Forelimb muscle (tissue), 1 donor: ENCODE measurements at regions not wholly inside any gene's neighbourhood (a gene's known extent, or its start where the extent isn't known, plus 50 kb on each side); places are given as distances from the start of the nearest gene placed in this dataset.
A peak's percentile ranks its signal among the peaks of the same experiment; 100 is the strongest.
"Not testable (repeated sequence)": the region's sequence is repeated elsewhere in the genome, so short reads cannot be mapped to it uniquely, and the experiment has no call there.

ENCODE experiments used
- DNase-seq: peaks from one replicate; pipeline ENCODE4 v3.0.0-alpha.2; 2013; ENCODE audit warnings: low read depth

- DNase-seq, result not testable (repeated sequence)
These were observed 747.8 kb upstream of the NRXN1 start for GRCh38 chr2:51779723-51780122.

GRCh38 chr2:51778806-51779205, 746.9 kb upstream of the NRXN1 start:
- peak; percentile 36 for DNase-seq

DNA sequence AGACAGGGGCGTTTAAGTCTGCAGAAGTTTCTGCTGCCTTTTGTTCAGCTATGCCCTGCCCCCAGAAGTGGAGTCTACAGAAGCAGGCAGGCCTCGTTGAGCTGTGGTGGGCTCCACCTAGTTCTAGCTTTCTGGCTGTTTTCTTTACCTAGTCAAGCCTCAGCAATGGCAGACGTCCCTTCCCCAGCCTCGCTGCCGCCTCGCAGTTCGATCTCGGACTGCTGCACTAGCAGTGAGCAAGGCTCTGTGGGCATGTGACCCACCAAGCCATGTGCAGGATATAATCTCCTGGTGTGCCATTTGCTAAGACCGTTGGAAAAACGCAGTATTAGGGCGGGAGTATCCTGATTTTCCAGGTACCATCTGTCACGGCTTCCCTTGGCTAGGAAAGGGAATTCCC, 742.7 kb upstream of the NRXN1 start:
- DNase-seq, result not testable (repeated sequence)

- no peak for DNase-seq
These were observed 728.5 kb upstream of the NRXN1 start for GRCh38 chr2:51760441-51760840.

DNA sequence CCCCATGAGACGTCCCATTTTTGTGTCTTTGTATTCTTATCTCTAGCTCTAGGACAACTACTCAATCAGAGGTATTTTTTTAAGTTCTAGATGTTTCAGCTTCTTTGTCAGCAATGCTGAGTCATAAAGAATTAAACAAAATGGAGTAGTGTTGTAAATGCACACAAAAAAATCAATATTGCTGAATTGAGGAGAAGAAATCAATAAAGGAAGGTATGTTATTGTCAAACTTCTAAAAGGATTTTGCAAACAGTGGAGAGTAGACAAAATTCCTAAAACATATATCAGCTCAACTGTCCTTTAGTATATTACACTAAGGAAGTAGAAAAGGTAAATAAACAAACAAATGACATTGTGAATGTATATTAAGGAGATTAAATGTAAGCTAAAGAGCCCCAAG, 726.1 kb upstream of the NRXN1 start:
- DNase-seq, result no peak

GRCh38 chr2:51734115-51734514, 702.2 kb upstream of the NRXN1 start:
- no peak for DNase-seq

DNA sequence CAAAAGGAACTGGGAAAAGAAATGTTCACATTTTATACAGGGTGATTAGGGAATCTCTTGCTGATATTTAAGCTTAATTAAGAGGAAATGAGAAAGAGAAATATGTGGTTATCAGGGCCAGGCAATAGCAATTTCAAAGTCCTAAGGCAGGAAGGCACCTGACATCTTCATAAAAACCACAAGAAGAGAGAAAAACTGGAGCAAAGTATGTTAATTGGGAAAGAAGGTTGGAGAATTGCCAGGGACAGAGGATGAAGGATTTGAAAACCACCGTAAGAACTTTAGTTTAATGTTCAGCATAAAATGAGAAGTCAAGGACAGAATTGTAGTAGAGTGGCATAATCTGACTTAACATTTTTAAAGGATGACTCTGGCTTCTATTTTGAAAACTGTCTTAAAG, 691.8 kb upstream of the NRXN1 start:
- DNase-seq, result no peak

DNA sequence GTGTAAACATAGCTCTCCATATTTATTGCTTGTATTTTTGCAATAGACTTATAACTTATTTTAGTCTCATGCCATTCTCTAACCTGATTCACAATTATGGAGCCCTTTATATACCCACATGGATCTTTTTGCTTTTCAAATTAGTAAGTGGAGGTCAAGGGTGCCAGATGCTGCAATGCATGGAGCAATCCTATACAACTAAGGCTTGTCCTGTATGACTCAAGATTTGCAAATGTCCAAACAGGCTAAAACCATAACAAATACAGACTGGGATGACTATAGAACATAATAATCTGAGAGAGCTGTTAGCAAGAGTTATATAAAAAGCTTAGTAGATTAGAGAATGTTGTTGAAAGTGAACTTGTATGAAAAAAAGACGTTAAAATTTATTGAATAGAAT, 690.4 kb upstream of the NRXN1 start:
- DNase-seq, result no peak

GRCh38 chr2:51720826-51721225, 688.9 kb upstream of the NRXN1 start:
- DNase-seq, result no peak

GRCh38 chr2:51718881-51719280, 686.9 kb upstream of the NRXN1 start:
- DNase-seq, result no peak

- no peak for DNase-seq
These were observed 685.4 kb upstream of the NRXN1 start for GRCh38 chr2:51717312-51717711.

- no peak for DNase-seq
These were observed 679.8 kb upstream of the NRXN1 start for GRCh38 chr2:51711766-51712165.

DNA sequence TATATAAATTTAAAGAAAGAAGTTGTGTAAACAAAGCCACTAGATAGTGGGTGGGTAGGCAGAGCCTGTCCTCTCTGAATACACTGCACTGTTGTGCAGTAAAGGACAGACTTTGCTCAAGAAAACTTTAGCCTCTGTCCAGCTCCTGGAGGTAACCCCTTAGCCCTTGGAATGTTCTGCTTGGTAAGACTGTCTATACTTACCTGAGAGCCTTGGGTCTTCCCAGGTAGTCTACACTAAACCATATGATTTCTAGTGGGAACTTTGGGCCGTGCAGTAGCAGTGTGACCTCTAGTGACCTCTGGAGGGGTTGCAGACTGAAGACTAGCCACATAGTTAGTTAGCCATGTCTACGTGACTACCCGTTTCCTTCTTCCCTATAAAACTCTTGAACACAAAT, 678.3 kb upstream of the NRXN1 start:
- no peak for DNase-seq

- DNase-seq, result no peak
These were observed 675.7 kb upstream of the NRXN1 start for GRCh38 chr2:51707625-51708024.

DNA sequence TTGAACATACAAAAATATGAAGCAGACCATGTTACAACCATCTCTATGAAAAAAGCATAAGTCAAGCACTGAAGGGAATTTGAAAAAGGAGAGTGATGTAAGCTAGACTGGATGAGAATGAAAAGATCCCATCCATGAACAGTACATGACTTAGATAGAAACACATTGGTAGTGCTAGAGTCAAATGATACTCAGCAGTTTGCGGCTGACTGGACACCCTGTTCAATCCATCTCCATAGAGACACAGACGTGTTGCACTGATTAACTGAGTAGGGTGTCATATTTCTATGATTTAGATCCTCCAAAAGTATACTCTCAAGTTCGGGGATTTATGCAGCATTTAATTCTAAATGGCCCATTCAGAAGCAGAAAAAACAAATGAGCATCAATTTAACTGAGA, 674.3 kb upstream of the NRXN1 start:
- no peak for DNase-seq

- DNase-seq, result no peak
These were observed 673.5 kb upstream of the NRXN1 start for GRCh38 chr2:51705417-51705816.

- no peak for DNase-seq
These were observed 666.1 kb upstream of the NRXN1 start for GRCh38 chr2:51698021-51698420.

- DNase-seq, result no peak
These were observed 665.2 kb upstream of the NRXN1 start for GRCh38 chr2:51697095-51697494.

- DNase-seq, result no peak
These were observed 663.6 kb upstream of the NRXN1 start for GRCh38 chr2:51695531-51695930.

DNA sequence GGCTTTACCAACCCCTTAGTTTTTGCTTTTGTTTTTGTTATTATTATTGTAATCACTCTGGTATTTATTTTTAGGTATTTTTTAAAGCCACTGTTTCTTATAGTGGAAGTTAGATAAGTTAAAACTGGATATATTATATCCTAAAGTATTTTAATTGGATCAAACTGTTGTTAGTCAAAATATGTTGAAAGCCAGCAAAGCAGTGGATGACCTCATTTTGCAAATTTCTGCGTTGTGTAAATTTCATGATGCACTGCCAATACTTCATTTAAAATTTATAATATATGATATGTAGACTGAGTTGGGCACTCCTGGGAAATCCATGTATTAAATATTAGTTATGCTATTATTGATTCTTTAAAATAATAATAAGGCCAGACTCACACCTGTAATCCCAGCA, 661.7 kb upstream of the NRXN1 start:
- no peak for DNase-seq

DNA sequence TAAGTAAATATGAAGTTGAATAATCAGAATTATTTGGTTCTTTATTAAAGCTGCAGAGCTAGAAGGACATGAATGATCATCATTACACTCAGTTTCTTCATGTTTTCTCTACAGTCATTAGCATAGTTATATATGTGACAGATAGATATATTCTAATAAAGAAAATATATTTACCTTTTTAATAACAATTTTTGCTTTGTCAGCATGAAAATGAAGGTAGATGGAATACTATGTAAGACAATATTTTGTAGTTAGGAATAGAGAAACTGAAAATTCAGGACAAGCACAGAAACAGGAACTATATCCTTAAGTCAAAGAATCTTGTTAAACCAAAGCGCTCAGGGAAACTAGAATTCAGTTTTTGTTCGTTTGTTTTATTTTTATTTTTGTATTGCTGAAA, 649.9 kb upstream of the NRXN1 start:
- DNase-seq, result no peak

DNA sequence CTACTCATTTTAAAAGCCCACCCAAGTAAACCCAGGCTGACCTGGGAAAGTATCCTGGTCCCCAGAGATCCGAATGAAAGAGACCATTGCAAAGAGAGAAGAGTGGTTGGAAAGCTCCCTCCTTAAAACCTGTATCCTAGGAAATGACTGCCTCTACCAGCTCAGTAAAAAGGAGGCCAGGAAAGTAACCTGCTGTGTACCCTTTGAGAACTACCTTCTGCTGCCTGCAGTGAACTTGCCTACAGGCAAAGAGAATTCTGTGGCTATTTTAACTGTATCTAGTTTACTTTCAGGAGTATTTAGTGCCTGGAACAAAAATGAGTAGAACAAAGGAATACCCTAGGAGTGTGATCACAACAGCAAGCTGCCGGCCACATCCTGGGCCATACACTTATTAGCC, 641.7 kb upstream of the NRXN1 start:
- no peak for DNase-seq

GRCh38 chr2:51667679-51668078, 635.7 kb upstream of the NRXN1 start:
- peak; percentile 40 for DNase-seq

- no peak for DNase-seq
These were observed 630.3 kb upstream of the NRXN1 start for GRCh38 chr2:51662187-51662586.

GRCh38 chr2:51657849-51658248, 625.9 kb upstream of the NRXN1 start:
- DNase-seq, result no peak
